WERI-Rb-1 (cell line): ENCODE measurements at regions not wholly inside any gene's neighbourhood (a gene's known extent, or its start where the extent isn't known, plus 50 kb on each side); places are given as distances from the start of the nearest gene placed in this dataset.

ENCODE experiments used
- DNase-seq: peaks from one replicate; pipeline ENCODE4 v3.0.0-alpha.2; 2020
- H3K27ac ChIP-seq: fragments of 250-450 bp; sonication (Bioruptor Pico); 2 replicates; pipeline ENCODE4 v1.5.1; 2020; ENCODE audit warnings: mild to moderate bottlenecking, moderate library complexity
- H3K27me3 ChIP-seq: fragments of 250-450 bp; sonication (Bioruptor Pico); 2 replicates; pipeline ENCODE4 v1.5.1; 2021; ENCODE audit warnings: mild to moderate bottlenecking, low read depth, moderate library complexity; ENCODE audit not compliant: insufficient read depth, severe bottlenecking
- H3K36me3 ChIP-seq: fragments of 250-450 bp; sonication (Bioruptor Pico); 2 replicates; pipeline ENCODE4 v1.5.1; 2020; ENCODE audit warnings: mild to moderate bottlenecking, moderate library complexity
- H3K4me3 ChIP-seq: 2 replicates; pipeline ENCODE4 v1.5.1; 2011; ENCODE audit warnings: low read depth, mild to moderate bottlenecking, control low read depth, low read length
- H3K9me3 ChIP-seq: fragments of 250-450 bp; sonication (Bioruptor Pico); 2 replicates; pipeline ENCODE4 v1.5.1; 2021; ENCODE audit warnings: mild to moderate bottlenecking, moderate library complexity; ENCODE audit not compliant: severe bottlenecking
- CTCF ChIP-seq: IDR thresholded peaks from 2 replicates; pipeline ENCODE4 v1.5.1; 2011; ENCODE audit warnings: low read depth, mild to moderate bottlenecking, control low read depth, inconsistent platforms, low read length

GRCh38 chr7:136698231-136698630 is 170.2 kb upstream of the CHRM2 start:
- Histone ChIP-seq H3K4me3 (no peak overlapping the region), H3K36me3 (no peaks in the 10 kb centered on the region), H3K27ac (no peak overlapping the region), H3K27me3 (no peaks in the 10 kb centered on the region), H3K9me3 (no peaks in the 10 kb centered on the region)
- no peak for TF ChIP-seq CTCF
- DNase-seq = no peak

GRCh38 chr7:136697271-136697670 is 171.2 kb upstream of the CHRM2 start:
- Histone ChIP-seq H3K27me3 (no peaks in the 10 kb centered on the region), H3K27ac (no peak overlapping the region), H3K9me3 (no peaks in the 10 kb centered on the region), H3K4me3 (no peak overlapping the region), H3K36me3 (no peaks in the 10 kb centered on the region)
- DNase-seq = no peak
- no peak for TF ChIP-seq CTCF

- no peaks in the 10 kb centered on the region for H3K9me3 ChIP-seq
- H3K27ac ChIP-seq = no peak overlapping the region
- no peak for DNase-seq
- no peaks in the 10 kb centered on the region for H3K27me3 ChIP-seq
- no peak overlapping the region for H3K4me3 ChIP-seq
- H3K36me3 ChIP-seq = no peaks in the 10 kb centered on the region
- no peak for TF ChIP-seq CTCF
Measured at GRCh38 chr7:136693166-136694119, 175.0 kb upstream of the CHRM2 start.

DNA sequence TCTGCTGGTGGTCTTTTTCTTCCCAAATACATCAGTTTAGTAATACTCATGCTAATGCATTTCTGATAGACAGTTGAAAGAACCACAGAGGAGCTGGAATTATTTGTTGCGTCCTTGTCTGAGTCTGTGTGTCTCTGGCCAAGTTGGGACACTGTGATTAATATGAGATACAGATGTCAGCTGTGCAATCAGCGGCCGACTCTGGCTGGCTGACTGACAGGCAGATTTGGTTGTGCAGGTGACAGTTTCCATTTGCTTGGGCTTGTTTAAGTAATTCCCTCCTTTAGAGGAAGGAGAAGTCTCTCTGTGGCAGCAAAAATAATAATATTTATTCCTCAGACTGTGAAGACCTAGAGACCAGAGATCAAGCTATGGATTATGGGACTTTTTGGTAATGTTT is 176.2 kb upstream of the CHRM2 start:
- no peaks in the 10 kb centered on the region for H3K27me3 ChIP-seq
- DNase-seq = no peak
- H3K4me3 ChIP-seq = no peak overlapping the region

GRCh38 chr7:136688601-136689000 is 179.9 kb upstream of the CHRM2 start:
- no peaks in the 10 kb centered on the region for H3K27me3 ChIP-seq
- TF ChIP-seq CTCF = no peak
- no peak for DNase-seq
- no peak overlapping the region for H3K27ac ChIP-seq
- no peaks in the 10 kb centered on the region for H3K9me3 ChIP-seq
- H3K4me3 ChIP-seq = no peak overlapping the region
- H3K36me3 ChIP-seq = no peaks in the 10 kb centered on the region

More for the DNA sequence above, 176.2 kb upstream of the CHRM2 start:
- no peaks in the 10 kb centered on the region for H3K36me3 ChIP-seq
- TF ChIP-seq CTCF = no peak
- H3K9me3 ChIP-seq = no peaks in the 10 kb centered on the region
- H3K27ac ChIP-seq = no peak overlapping the region
